ENCODE measurements at regions not wholly inside any gene's neighbourhood (a gene's known extent, or its start where the extent isn't known, plus 50 kb on each side); places are given as distances from the start of the nearest gene placed in this dataset.

- no peaks in the 10 kb centered on the region for H3K27me3 ChIP-seq (ENCODE audit: control insufficient read depth, insufficient read depth, low read length)
- no peak overlapping the region for H3K27ac ChIP-seq (ENCODE audit: insufficient read depth, low read length)
- no peaks in the 10 kb centered on the region for H3K4me1 ChIP-seq (ENCODE audit: control insufficient read depth, extremely low read depth, insufficient read depth, low read length)
- no peak overlapping the region for H3K9ac ChIP-seq (ENCODE audit: insufficient read depth, low read length)
- no peaks in the 10 kb centered on the region for H3K79me2 ChIP-seq (ENCODE audit: control insufficient read depth, insufficient read depth, low read length)
- no peak overlapping the region for H3K4me2 ChIP-seq (ENCODE audit: extremely low read depth, insufficient read depth, low read length)
- no peaks in the 10 kb centered on the region for H4K20me1 ChIP-seq (ENCODE audit: control insufficient read depth, extremely low read depth, insufficient read depth, low read length)
- H3K9me3 ChIP-seq (ENCODE audit: control insufficient read depth, insufficient read depth, low read depth, low read length), result no peaks in the 10 kb centered on the region
- no peaks in the 10 kb centered on the region for H3K36me3 ChIP-seq (ENCODE audit: control insufficient read depth, insufficient read depth, low read length)
- no peak overlapping the region for H3K4me3 ChIP-seq (replicated peaks in 1 of 4; ENCODE audit: control extremely low read depth in 1 of 4, insufficient read depth in 1 of 4, low read depth in 3 of 4, low read length in 4 of 4)
- DNase-seq (ENCODE audit: low read depth in 2 of 2), result peak in 1 of 2 donors; percentile 17
- no peak for TF ChIP-seq CTCF (conservative IDR thresholded peaks at IDR 0.05 in 1 of 2, IDR thresholded peaks at IDR 0.05 in 1 of 2; ENCODE audit: low read depth in 1 of 2, low read length in 2 of 2)
- no peak for TF ChIP-seq EZH2 (IDR thresholded peaks at IDR 0.05; ENCODE audit: low read length, missing control alignments)
- no peak overlapping the region for H2AFZ ChIP-seq (ENCODE audit: low read length)
Observed at GRCh38 chr6:22670605-22671004, 101.2 kb downstream of the HDGFL1 start.

- TF ChIP-seq EZH2 (IDR thresholded peaks at IDR 0.05; ENCODE audit: low read length, missing control alignments) (no peak), CTCF (conservative IDR thresholded peaks at IDR 0.05 in 1 of 2, IDR thresholded peaks at IDR 0.05 in 1 of 2; ENCODE audit: low read depth in 1 of 2, low read length in 2 of 2) (no peak)
- Histone ChIP-seq H3K27ac (ENCODE audit: insufficient read depth, low read length) (no peak overlapping the region), H3K36me3 (ENCODE audit: control insufficient read depth, insufficient read depth, low read length) (no peaks in the 10 kb centered on the region), H2AFZ (ENCODE audit: low read length) (no peak overlapping the region), H3K79me2 (ENCODE audit: control insufficient read depth, insufficient read depth, low read length) (no peaks in the 10 kb centered on the region), H3K9ac (ENCODE audit: insufficient read depth, low read length) (no peak overlapping the region), H4K20me1 (ENCODE audit: control insufficient read depth, extremely low read depth, insufficient read depth, low read length) (no peaks in the 10 kb centered on the region), H3K4me3 (replicated peaks in 1 of 4; ENCODE audit: control extremely low read depth in 1 of 4, insufficient read depth in 1 of 4, low read depth in 3 of 4, low read length in 4 of 4) (no peak overlapping the region), H3K4me2 (ENCODE audit: extremely low read depth, insufficient read depth, low read length) (no peak overlapping the region), H3K4me1 (ENCODE audit: control insufficient read depth, extremely low read depth, insufficient read depth, low read length) (no peaks in the 10 kb centered on the region), H3K27me3 (ENCODE audit: control insufficient read depth, insufficient read depth, low read length) (no peaks in the 10 kb centered on the region), H3K9me3 (ENCODE audit: control insufficient read depth, insufficient read depth, low read depth, low read length) (no peaks in the 10 kb centered on the region)
- DNase-seq (ENCODE audit: low read depth in 2 of 2), result no peak
Observed at GRCh38 chr6:22673474-22673873, 104.1 kb downstream of the HDGFL1 start.

GRCh38 chr6:22680950-22681349 is 111.6 kb downstream of the HDGFL1 start:
- no peaks in the 10 kb centered on the region for H4K20me1 ChIP-seq (ENCODE audit: control insufficient read depth, extremely low read depth, insufficient read depth, low read length)
- H3K4me1 ChIP-seq (ENCODE audit: control insufficient read depth, extremely low read depth, insufficient read depth, low read length), result no peaks in the 10 kb centered on the region
- no peak overlapping the region for H3K4me2 ChIP-seq (ENCODE audit: extremely low read depth, insufficient read depth, low read length)
- H3K9ac ChIP-seq (ENCODE audit: insufficient read depth, low read length), result no peak overlapping the region
- H3K27me3 ChIP-seq (ENCODE audit: control insufficient read depth, insufficient read depth, low read length), result no peaks in the 10 kb centered on the region
- no peak overlapping the region for H3K4me3 ChIP-seq (replicated peaks in 1 of 4; ENCODE audit: control extremely low read depth in 1 of 4, insufficient read depth in 1 of 4, low read depth in 3 of 4, low read length in 4 of 4)
- no peaks in the 10 kb centered on the region for H3K79me2 ChIP-seq (ENCODE audit: control insufficient read depth, insufficient read depth, low read length)
- TF ChIP-seq EZH2 (IDR thresholded peaks at IDR 0.05; ENCODE audit: low read length, missing control alignments) (no peak), CTCF (conservative IDR thresholded peaks at IDR 0.05 in 1 of 2, IDR thresholded peaks at IDR 0.05 in 1 of 2; ENCODE audit: low read depth in 1 of 2, low read length in 2 of 2) (no peak)
- no peaks in the 10 kb centered on the region for H3K36me3 ChIP-seq (ENCODE audit: control insufficient read depth, insufficient read depth, low read length)
- H3K9me3 ChIP-seq (ENCODE audit: control insufficient read depth, insufficient read depth, low read depth, low read length), result no peaks in the 10 kb centered on the region
- DNase-seq (ENCODE audit: low read depth in 2 of 2), result no peak
- no peak overlapping the region for H3K27ac ChIP-seq (ENCODE audit: insufficient read depth, low read length)
- H2AFZ ChIP-seq (ENCODE audit: low read length), result no peak overlapping the region
